ENCODE measurements at regions not wholly inside any gene's neighbourhood (a gene's known extent, or its start where the extent isn't known, plus 50 kb on each side); places are given as distances from the start of the nearest gene placed in this dataset.
"Not testable (repeated sequence)": the region's sequence is repeated elsewhere in the genome, so short reads cannot be mapped to it uniquely, and the experiment has no call there.

DNA sequence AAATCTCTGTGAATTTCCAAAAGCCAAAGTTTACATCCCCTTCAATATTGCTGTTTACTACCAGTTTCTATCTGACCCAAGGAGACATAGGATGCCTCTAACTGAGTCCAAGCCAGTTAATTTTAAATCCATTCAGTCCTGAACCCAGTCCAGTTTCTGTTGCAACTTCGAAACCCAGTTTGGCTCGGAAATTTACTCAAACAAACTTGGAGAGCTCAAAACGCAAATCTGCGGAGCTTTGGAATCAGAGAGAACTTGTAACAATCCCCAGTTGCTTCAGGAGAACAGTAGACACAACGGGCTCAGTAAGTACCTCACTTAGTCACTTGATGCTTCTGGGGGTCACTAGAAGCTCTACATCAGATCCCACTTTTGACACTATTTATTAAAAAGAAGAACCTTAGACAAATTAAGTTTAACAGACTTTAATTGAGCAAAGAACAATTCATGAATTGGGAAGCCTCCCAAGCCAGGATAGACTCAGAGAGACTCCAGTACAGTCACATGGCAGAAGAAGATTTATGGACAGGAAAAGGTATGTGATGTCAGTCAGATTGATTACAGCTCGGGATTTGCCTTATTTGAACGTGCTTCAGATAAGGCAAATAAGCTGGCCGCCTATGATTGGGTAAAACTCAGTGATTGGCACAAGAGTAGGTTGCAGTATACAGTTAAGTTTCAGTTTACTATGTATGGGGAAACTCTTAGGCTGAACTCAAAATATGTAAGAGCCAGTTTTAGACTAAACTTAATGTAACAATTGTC is 118.0 kb downstream of the RFPL4B start:
- DNase-seq = no peak

- DNase-seq = peak; percentile 87
These were observed 119.4 kb downstream of the RFPL4B start for GRCh38 chr6:112466373-112467151.

DNA sequence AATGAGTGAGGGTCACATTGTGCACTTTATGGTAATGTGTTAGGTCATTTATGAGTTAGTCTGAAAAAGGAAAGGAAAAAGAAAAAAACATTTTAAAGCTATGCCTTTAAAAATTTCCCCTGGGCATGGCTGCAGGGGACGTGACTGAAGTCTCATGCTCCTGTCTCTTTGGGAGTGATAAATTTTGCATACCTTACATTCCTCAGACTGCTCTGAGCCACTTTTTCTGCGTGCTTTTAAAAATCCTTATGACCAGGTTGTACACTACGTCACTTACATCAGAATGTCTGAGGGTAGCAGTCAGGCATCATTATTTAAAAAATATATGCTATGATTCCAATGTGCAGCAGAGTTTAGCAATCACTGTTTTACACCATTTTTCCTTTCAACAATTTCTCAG is 121.2 kb downstream of the RFPL4B start:
- DNase-seq = no peak

DNA sequence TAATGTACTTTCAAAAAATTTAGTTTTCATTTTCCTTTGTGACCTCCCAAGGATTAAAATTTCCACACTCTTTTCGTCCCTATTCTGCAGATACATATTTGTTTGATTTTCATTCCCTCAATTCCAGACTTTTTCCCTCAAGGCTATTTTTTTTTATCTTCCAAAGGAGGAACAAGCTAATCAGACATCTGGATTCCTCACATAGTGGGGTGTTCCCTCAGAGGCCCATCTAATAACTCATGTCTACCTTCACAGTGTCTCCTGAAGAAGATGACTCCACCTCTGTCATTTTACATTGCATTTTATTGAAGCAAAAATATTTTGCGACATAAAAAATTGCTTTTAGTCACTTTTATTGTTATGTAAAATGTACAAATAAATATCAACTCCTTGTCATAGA is 122.2 kb downstream of the RFPL4B start:
- no peak for DNase-seq

- DNase-seq = no peak
These were observed 123.2 kb downstream of the RFPL4B start for GRCh38 chr6:112470376-112470775.

DNA sequence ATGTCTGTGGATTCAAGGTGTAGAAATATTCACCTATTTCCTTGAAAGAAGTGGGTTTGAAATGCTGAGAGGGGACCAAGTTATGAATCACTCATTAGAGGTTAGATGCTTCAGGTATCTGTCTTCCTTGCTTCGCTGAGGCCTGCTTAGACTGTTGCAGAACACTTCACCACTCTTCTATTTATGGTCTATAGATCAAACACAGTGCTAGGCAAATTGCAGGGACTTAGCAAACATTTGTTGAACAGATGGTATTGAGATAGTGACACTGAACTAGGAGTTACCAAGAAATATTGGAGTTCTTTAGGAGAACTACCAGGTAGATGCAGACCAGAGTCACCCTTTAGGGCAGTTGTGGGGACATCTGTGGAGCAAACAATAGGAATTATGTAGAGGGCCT is 123.8 kb downstream of the RFPL4B start:
- no peak for DNase-seq

- DNase-seq = peak; percentile 49
These were observed 128.0 kb downstream of the RFPL4B start for GRCh38 chr6:112475083-112475482.

GRCh38 chr6:112477125-112477524 is 130.0 kb downstream of the RFPL4B start:
- no peak for DNase-seq

- DNase-seq = no peak
These were observed 130.9 kb downstream of the RFPL4B start for GRCh38 chr6:112478036-112478435.

DNA sequence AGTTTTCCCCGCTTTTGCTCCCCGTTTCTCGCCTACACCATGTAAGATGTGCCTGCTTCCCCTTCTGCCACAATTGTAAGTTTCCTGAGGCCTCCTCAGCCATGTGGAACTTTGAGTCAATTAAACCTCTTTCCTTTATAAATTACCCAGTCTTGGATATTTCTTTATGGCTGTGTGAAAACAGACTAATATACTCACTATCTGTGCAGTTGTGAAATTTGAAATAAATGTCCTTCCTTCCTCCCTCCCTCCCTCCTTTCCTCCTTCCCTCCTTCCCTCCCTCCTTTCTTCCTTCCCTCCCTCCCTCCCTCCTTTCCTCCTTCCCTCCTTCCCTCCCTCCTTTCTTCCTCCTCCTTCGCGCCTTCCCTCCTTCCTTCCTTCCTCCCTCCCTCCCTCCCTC is 132.8 kb downstream of the RFPL4B start:
- not testable (repeated sequence) for DNase-seq

DNA sequence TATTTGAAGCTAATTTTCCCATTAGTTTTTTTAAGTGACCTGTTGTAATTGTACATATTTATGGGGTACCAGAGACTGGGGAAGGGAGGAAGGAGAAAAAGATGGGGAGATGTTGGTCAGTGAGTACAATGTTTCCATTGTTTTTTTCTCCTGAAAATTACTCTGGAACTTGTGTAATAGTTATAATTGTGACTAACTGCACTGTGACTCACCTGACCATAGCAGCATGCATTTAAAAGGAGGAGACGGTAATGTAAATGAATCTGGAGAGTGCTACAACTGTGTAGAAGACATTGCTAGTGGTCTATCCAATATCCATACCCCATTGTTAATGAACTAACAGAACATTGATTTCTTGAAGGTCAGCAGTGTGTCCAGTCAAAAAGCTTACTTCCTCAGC is 133.4 kb downstream of the RFPL4B start:
- DNase-seq = no peak

- DNase-seq = no peak
These were observed 134.1 kb downstream of the RFPL4B start for GRCh38 chr6:112481211-112481610.

- DNase-seq = no peak
These were observed 135.2 kb downstream of the RFPL4B start for GRCh38 chr6:112482373-112482772.

GRCh38 chr6:112485120-112485826 is 138.1 kb downstream of the RFPL4B start:
- no peak for DNase-seq

GRCh38 chr6:112485827-112486212 is 138.7 kb downstream of the RFPL4B start:
- no peak for DNase-seq

- DNase-seq = peak; percentile 57
These were observed 139.3 kb downstream of the RFPL4B start for GRCh38 chr6:112486454-112486853.

DNA sequence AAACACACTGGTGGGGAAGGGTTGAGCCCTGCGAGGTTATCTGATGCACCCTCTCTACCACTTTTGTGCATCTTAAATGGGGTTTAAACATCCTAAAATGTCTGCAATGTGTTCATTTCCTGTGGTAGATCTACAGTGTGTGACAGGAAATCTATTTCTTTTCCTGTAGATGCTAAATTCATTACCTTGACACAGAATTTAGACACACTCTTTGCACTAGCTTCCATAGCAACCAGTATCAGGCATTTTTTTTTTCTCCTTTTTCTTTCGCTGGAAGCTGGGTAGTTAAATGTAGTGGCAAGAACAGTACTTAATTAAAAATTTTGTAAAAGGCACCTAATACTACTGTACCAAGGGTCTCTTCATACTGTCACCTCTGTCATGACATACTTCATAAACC is 141.1 kb downstream of the RFPL4B start:
- no peak for DNase-seq

GRCh38 chr6:112501705-112502104 is 154.6 kb downstream of the RFPL4B start:
- peak; percentile 98 for DNase-seq

DNA sequence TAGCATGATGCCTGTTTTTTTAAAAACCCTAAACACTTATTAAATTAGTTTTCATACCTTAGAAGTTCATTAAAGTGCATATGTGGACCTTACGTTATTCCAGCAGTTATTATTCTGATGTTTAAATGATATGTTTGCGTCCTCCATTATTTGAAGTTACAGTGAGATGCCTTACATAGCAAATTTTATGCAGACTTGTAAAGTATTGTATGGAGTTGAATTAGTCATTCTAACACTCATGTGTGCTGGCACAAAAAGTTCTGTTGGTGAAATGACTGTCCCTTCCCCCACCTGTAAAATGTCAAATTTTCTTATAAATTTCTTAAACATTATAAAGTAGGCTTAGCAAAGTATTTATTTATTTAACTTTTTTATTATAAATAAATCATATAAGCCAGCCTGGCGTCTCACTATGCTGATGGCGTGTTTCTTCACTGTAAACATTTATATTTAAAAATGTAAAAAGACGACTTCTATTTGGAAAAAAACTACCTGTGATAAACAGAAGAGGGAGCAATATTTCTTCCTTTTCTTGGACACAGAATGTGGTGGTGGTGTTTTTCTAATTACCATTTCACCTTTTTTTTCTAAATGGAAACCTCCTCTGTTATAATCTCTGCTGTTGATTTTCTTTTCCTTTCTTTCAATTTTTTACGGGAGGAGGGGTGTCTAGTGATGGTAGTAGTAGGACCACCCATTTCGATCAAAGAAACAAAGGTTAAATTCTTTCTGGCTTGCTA is 155.4 kb downstream of the RFPL4B start:
- DNase-seq = peak; percentile 54

GRCh38 chr6:112503091-112503596 is 156.0 kb downstream of the RFPL4B start:
- DNase-seq = peak; percentile 92

- peak; percentile 63 for DNase-seq
These were observed 157.5 kb downstream of the RFPL4B start for GRCh38 chr6:112504621-112505020.

- DNase-seq = no peak
These were observed 164.3 kb downstream of the RFPL4B start for GRCh38 chr6:112511441-112511840.

DNA sequence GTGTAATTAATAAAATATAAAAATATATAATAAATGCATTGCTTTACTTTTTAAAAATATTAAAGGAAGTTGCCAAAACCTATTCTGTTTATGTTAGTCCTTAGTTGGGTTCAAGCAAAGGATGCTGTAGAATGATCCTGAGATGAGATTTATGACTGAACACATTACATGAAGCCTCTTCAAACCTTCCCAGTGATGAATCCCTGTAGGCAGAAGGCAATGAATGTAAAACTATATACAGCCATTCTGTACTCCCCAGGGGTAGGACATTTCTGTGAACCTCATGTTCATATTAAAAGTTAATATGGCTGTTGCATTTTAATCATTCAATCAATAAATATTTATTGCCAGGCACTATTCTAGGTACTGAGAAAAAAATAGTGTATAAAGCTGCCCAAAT is 166.0 kb downstream of the RFPL4B start:
- DNase-seq = no peak

Measured in eye (tissue), 1 donor.